H9 (cell line): ENCODE measurements at regions not wholly inside any gene's neighbourhood (a gene's known extent, or its start where the extent isn't known, plus 50 kb on each side); places are given as distances from the start of the nearest gene placed in this dataset.
"Not testable (repeated sequence)": the region's sequence is repeated elsewhere in the genome, so short reads cannot be mapped to it uniquely, and the experiment has no call there.

Source experiments
- DNase-seq: peaks from one replicate; pipeline ENCODE4 v3.0.0-alpha.2; 2017
- H2AFZ ChIP-seq: one replicate; pipeline ENCODE4 v1.6.1; 2013; ENCODE audit warnings: mild to moderate bottlenecking, low read length, control low read depth, moderate library complexity
- H2AK5ac ChIP-seq: 2 replicates; pipeline ENCODE4 v1.6.1; 2013; ENCODE audit warnings: low read length, control low read depth, mixed read lengths; ENCODE audit not compliant: insufficient read length
- H2BK120ac ChIP-seq: one replicate; pipeline ENCODE4 v1.6.1; 2013; ENCODE audit warnings: low read depth, mild to moderate bottlenecking, low read length, control low read depth, inconsistent platforms; ENCODE audit not compliant: poor library complexity, severe bottlenecking
- H2BK12ac ChIP-seq: 2 replicates; pipeline ENCODE4 v1.6.1; 2013; ENCODE audit warnings: low read length, control low read depth, mixed read lengths, low read depth; ENCODE audit not compliant: insufficient read length
- H2BK15ac ChIP-seq: 2 replicates; pipeline ENCODE4 v1.6.1; 2013; ENCODE audit warnings: low read depth, low read length, control low read depth
- H2BK20ac ChIP-seq: one replicate; pipeline ENCODE4 v1.6.1; 2013; ENCODE audit warnings: low read depth, mild to moderate bottlenecking, low read length, control low read depth, inconsistent platforms; ENCODE audit not compliant: poor library complexity, severe bottlenecking
- H2BK5ac ChIP-seq: 2 replicates; pipeline ENCODE4 v1.6.1; 2013; ENCODE audit warnings: low read length, control low read depth, mixed read lengths; ENCODE audit not compliant: insufficient read length
- H3K14ac ChIP-seq: 2 replicates; pipeline ENCODE4 v1.6.1; 2013; ENCODE audit warnings: low read length, control low read depth; ENCODE audit not compliant: insufficient read depth
- H3K18ac ChIP-seq: 2 replicates; pipeline ENCODE4 v1.6.1; 2013; ENCODE audit warnings: low read depth, mild to moderate bottlenecking, mixed read lengths, low read length, control low read depth; ENCODE audit not compliant: insufficient read length
- H3K23ac ChIP-seq: 2 replicates; pipeline ENCODE4 v1.6.1; 2013; ENCODE audit warnings: low read length, control low read depth, mixed read lengths, low read depth; ENCODE audit not compliant: insufficient read length
- H3K23me2 ChIP-seq: 2 replicates; pipeline ENCODE4 v1.6.1; 2013; ENCODE audit warnings: low read depth, mild to moderate bottlenecking, mixed read lengths, low read length, control low read depth; ENCODE audit not compliant: insufficient read length, poor library complexity, severe bottlenecking
- H3K27ac ChIP-seq: 2 replicates; pipeline ENCODE4 v1.5.1; 2013; ENCODE audit warnings: low read length, control low read depth, mixed read lengths, low read depth; ENCODE audit not compliant: insufficient read length
- H3K27me3 ChIP-seq: 2 replicates; pipeline ENCODE4 v1.6.1; 2013; ENCODE audit warnings: low read length, control low read depth, inconsistent platforms; ENCODE audit not compliant: insufficient read depth
- H3K4ac ChIP-seq: 2 replicates; pipeline ENCODE4 v1.6.1; 2013; ENCODE audit warnings: low read depth, mild to moderate bottlenecking, control low read depth, inconsistent platforms, low read length, moderate library complexity
- H3K4me1 ChIP-seq: 2 replicates; pipeline ENCODE4 v1.6.1; 2013; ENCODE audit warnings: low read length, control low read depth, inconsistent platforms; ENCODE audit not compliant: insufficient read depth
- H3K4me2 ChIP-seq: 2 replicates; pipeline ENCODE4 v1.6.1; 2013; ENCODE audit warnings: low read length, control low read depth, mixed read lengths; ENCODE audit not compliant: insufficient read length, insufficient read depth
- H3K56ac ChIP-seq: 2 replicates; pipeline ENCODE4 v1.6.1; 2013; ENCODE audit warnings: low read depth, mild to moderate bottlenecking, mixed read lengths, low read length, control low read depth; ENCODE audit not compliant: insufficient read length
- H3K79me1 ChIP-seq: 2 replicates; pipeline ENCODE4 v1.6.1; 2013; ENCODE audit warnings: low read depth, mild to moderate bottlenecking, moderate library complexity, low read length, control low read depth, inconsistent platforms; ENCODE audit not compliant: insufficient read depth, poor library complexity, severe bottlenecking
- H3K79me2 ChIP-seq: 2 replicates; pipeline ENCODE4 v1.6.1; 2013; ENCODE audit warnings: low read length, control low read depth, inconsistent platforms; ENCODE audit not compliant: insufficient read depth
- H3K9ac ChIP-seq: 2 replicates; pipeline ENCODE4 v1.6.1; 2013; ENCODE audit warnings: low read length, control low read depth, mixed read lengths; ENCODE audit not compliant: insufficient read length; ENCODE audit errors: extremely low read depth
- H3K9me3 ChIP-seq: one replicate; pipeline ENCODE4 v1.6.1; 2013; ENCODE audit warnings: low read depth, low read length, inconsistent platforms; ENCODE audit not compliant: control insufficient read depth
- H3T11ph ChIP-seq: one replicate; pipeline ENCODE4 v1.6.1; 2013; ENCODE audit warnings: mild to moderate bottlenecking, low read length, control low read depth, inconsistent platforms
- H4K20me1 ChIP-seq: one replicate; pipeline ENCODE4 v1.6.1; 2013; ENCODE audit not compliant: control insufficient read depth, insufficient read length, insufficient read depth
- H4K5ac ChIP-seq: 2 replicates; pipeline ENCODE4 v1.6.1; 2013; ENCODE audit warnings: low read depth, mild to moderate bottlenecking, mixed read lengths, low read length, control low read depth; ENCODE audit not compliant: insufficient read length
- H4K8ac ChIP-seq: replicated peaks from 2 replicates; pipeline ENCODE4 v1.6.1; 2013; ENCODE audit warnings: low read length, control low read depth, mixed read lengths, low read depth; ENCODE audit not compliant: insufficient read length
- H4K91ac ChIP-seq: 2 replicates; pipeline ENCODE4 v1.6.1; 2013; ENCODE audit warnings: low read depth, mild to moderate bottlenecking, moderate library complexity, mixed read lengths, low read length, control low read depth; ENCODE audit not compliant: insufficient read length
- H3K27ac Mint-ChIP-seq, 3 experiments: 2 replicates in 2 of 3; 3 replicates in 1 of 3; pipeline ENCODE4 v1.8.0; 2020 to 2021; ENCODE audit warnings: mixed read lengths in 3 of 3, mild to moderate bottlenecking in 1 of 3, moderate library complexity in 1 of 3
- H3K27me3 Mint-ChIP-seq: 2 replicates; pipeline ENCODE4 v1.8.0; 2021; ENCODE audit warnings: low read depth, mild to moderate bottlenecking, moderate library complexity, mixed read lengths
- H3K36me3 Mint-ChIP-seq, 3 experiments: 2 replicates in 2 of 3; 3 replicates in 1 of 3; pipeline ENCODE4 v1.8.0; 2020 to 2021; ENCODE audit warnings: low read depth in 3 of 3, mixed read lengths in 3 of 3; ENCODE audit not compliant: insufficient read depth in 1 of 3
- H3K4me1 Mint-ChIP-seq, 2 experiments: 2 replicates each; pipeline ENCODE4 v1.8.0; 2020; ENCODE audit warnings: mixed read lengths in 2 of 2
- H3K4me3 Mint-ChIP-seq, 2 experiments: 2 replicates in 1 of 2; 3 replicates in 1 of 2; pipeline ENCODE4 v1.8.0; 2020 to 2021; ENCODE audit warnings: mild to moderate bottlenecking in 2 of 2, mixed read lengths in 2 of 2, moderate library complexity in 1 of 2
- H3K9me3 Mint-ChIP-seq, 2 experiments: 2 replicates in 1 of 2; 3 replicates in 1 of 2; pipeline ENCODE4 v1.8.0; 2020; ENCODE audit warnings: mild to moderate bottlenecking in 2 of 2, mixed read lengths in 2 of 2, moderate library complexity in 1 of 2
- WGBS: extraction: QIAGEN DNeasy Blood & Tissue Kit; methylation state at CpG from one replicate; pipeline ENCODE4 v1.1.7; 2013; ENCODE audit warnings: missing lambda C conversion rate, low lambda C conversion rate, mixed read lengths; ENCODE audit not compliant: insufficient read length; ENCODE audit errors: extremely low coverage; 5-methylcytosine and 5-hydroxymethylcytosine counted together

GRCh38 chr21:10410354-10410929 is 110.9 kb upstream of the TPTE start:
- not testable (repeated sequence) for H3K4me3 Mint-ChIP-seq, H3K4ac ChIP-seq, H3K9ac ChIP-seq, H2AFZ ChIP-seq, H3K56ac ChIP-seq, H4K20me1 ChIP-seq, H2BK120ac ChIP-seq, H3K23ac ChIP-seq, H3K27ac ChIP-seq, H3K27me3 Mint-ChIP-seq, H3T11ph ChIP-seq, H2BK5ac ChIP-seq, H3K27ac Mint-ChIP-seq, H3K79me1 ChIP-seq, H4K91ac ChIP-seq, H3K23me2 ChIP-seq, H3K27me3 ChIP-seq, H2AK5ac ChIP-seq, H4K8ac ChIP-seq, H3K36me3 Mint-ChIP-seq, H3K4me1 ChIP-seq, H3K14ac ChIP-seq, H4K5ac ChIP-seq, H3K4me1 Mint-ChIP-seq, H3K79me2 ChIP-seq, H3K18ac ChIP-seq, H3K4me2 ChIP-seq, H2BK12ac ChIP-seq, H2BK20ac ChIP-seq, DNase-seq, H2BK15ac ChIP-seq
- H3K9me3 ChIP-seq, result peaks cover 54% of the 10 kb centered on the region
- H3K9me3 Mint-ChIP-seq, result peaks cover 12 to 16% of the 10 kb centered on the region in 2 experiments
- WGBS, result no CpG with 5 or more reads among the region's 5 CpGs

GRCh38 chr21:10411776-10412526 is 109.4 kb upstream of the TPTE start:
- DNase-seq, H2BK5ac ChIP-seq, H4K91ac ChIP-seq, H3K14ac ChIP-seq, H3K27me3 ChIP-seq, H3K56ac ChIP-seq, H3K4me2 ChIP-seq, H3K4me1 Mint-ChIP-seq, H3K27ac ChIP-seq, H4K5ac ChIP-seq, H2BK15ac ChIP-seq, H3K79me2 ChIP-seq, H2BK20ac ChIP-seq, H3K23me2 ChIP-seq, H4K20me1 ChIP-seq, H3K23ac ChIP-seq, H3K4me3 Mint-ChIP-seq, H3K4ac ChIP-seq, H3K36me3 Mint-ChIP-seq, H4K8ac ChIP-seq, H3K9me3 Mint-ChIP-seq, H2AK5ac ChIP-seq, H3K9ac ChIP-seq, H2AFZ ChIP-seq, H2BK120ac ChIP-seq, H3T11ph ChIP-seq, H3K79me1 ChIP-seq, H2BK12ac ChIP-seq, H3K27ac Mint-ChIP-seq, H3K4me1 ChIP-seq, H3K27me3 Mint-ChIP-seq, H3K18ac ChIP-seq: not testable (repeated sequence)
- peaks cover 63% of the 10 kb centered on the region for H3K9me3 ChIP-seq
- WGBS, result 100% methylated on average over 2 of the region's 17 CpGs
